RWPE2 (cell line): ENCODE measurements at regions not wholly inside any gene's neighbourhood (a gene's known extent, or its start where the extent isn't known, plus 50 kb on each side); places are given as distances from the start of the nearest gene placed in this dataset.

Experiments used
- ATAC-seq: fragments of 200-7000 bp; cut with Tn5 transposase; 3 replicates; pipeline ENCODE4 v1.9.1; 2021; ENCODE audit warnings: low read depth
- DNase-seq: peaks from one replicate; pipeline ENCODE4 v3.0.0-alpha.2; 2020; ENCODE audit warnings: low spot score
- H3K27ac ChIP-seq: fragments of 450-650 bp; 2 replicates; pipeline ENCODE4 v1.5.1; 2017; ENCODE audit warnings: mild to moderate bottlenecking; ENCODE audit not compliant: poor library complexity, severe bottlenecking
- H3K27me3 ChIP-seq: fragments of 250-450 bp; sonication (Bioruptor Pico); 2 replicates; pipeline ENCODE4 v1.5.1; 2021; ENCODE audit warnings: mild to moderate bottlenecking, moderate library complexity; ENCODE audit not compliant: insufficient read depth, poor library complexity, severe bottlenecking
- H3K36me3 ChIP-seq: fragments of 250-450 bp; sonication (Bioruptor Pico); 2 replicates; pipeline ENCODE4 v1.5.1; 2020; ENCODE audit warnings: low read depth, mild to moderate bottlenecking, moderate library complexity
- H3K4me1 ChIP-seq: fragments of 250-450 bp; sonication (Bioruptor Pico); 2 replicates; pipeline ENCODE4 v1.5.1; 2021; ENCODE audit warnings: mild to moderate bottlenecking, moderate library complexity; ENCODE audit not compliant: insufficient read depth, poor library complexity, severe bottlenecking
- H3K4me3 ChIP-seq: fragments of 250-450 bp; sonication (Bioruptor Pico); 2 replicates; pipeline ENCODE4 v1.5.1; 2021; ENCODE audit warnings: mild to moderate bottlenecking, moderate library complexity; ENCODE audit not compliant: severe bottlenecking
- H3K9me3 ChIP-seq: fragments of 250-450 bp; sonication (Bioruptor Pico); 2 replicates; pipeline ENCODE4 v1.5.1; 2021; ENCODE audit warnings: mild to moderate bottlenecking, moderate library complexity; ENCODE audit not compliant: severe bottlenecking
- CTCF ChIP-seq: fragments of 450-650 bp; IDR thresholded peaks from one replicate; pipeline ENCODE4 v1.5.1; 2017; ENCODE audit warnings: mild to moderate bottlenecking, moderate library complexity; ENCODE audit not compliant: poor library complexity, severe bottlenecking

- no peaks in the 10 kb centered on the region for H3K27me3 ChIP-seq
- no peaks in the 10 kb centered on the region for H3K9me3 ChIP-seq
- no peak overlapping the region for H3K4me3 ChIP-seq
- H3K27ac ChIP-seq, result no peak overlapping the region
- no peaks in the 10 kb centered on the region for H3K4me1 ChIP-seq
- TF ChIP-seq CTCF, result no peak
- ATAC-seq, result no peak
- no peak for DNase-seq
- no peaks in the 10 kb centered on the region for H3K36me3 ChIP-seq
Measured at GRCh38 chr15:62639432-62639831, 403.1 kb upstream of the TPM1 start.

GRCh38 chr15:62639906-62640605, 402.5 kb upstream of the TPM1 start:
- no peak; the same call in 2 of the 3 replicates for ATAC-seq
- H3K36me3 ChIP-seq, result no peaks in the 10 kb centered on the region
- H3K27ac ChIP-seq, result no peak overlapping the region
- H3K4me3 ChIP-seq, result no peak overlapping the region
- no peak for DNase-seq
- H3K4me1 ChIP-seq, result no peaks in the 10 kb centered on the region
- TF ChIP-seq CTCF, result no peak
- no peaks in the 10 kb centered on the region for H3K9me3 ChIP-seq
- no peaks in the 10 kb centered on the region for H3K27me3 ChIP-seq

- H3K27me3 ChIP-seq, result no peaks in the 10 kb centered on the region
- no peak for ATAC-seq
- no peak overlapping the region for H3K4me3 ChIP-seq
- TF ChIP-seq CTCF, result no peak
- no peak for DNase-seq
- no peaks in the 10 kb centered on the region for H3K9me3 ChIP-seq
- no peak overlapping the region for H3K27ac ChIP-seq
- H3K4me1 ChIP-seq, result no peaks in the 10 kb centered on the region
- no peaks in the 10 kb centered on the region for H3K36me3 ChIP-seq
Measured at GRCh38 chr15:62641825-62642224, 400.7 kb upstream of the TPM1 start.

GRCh38 chr15:62643572-62643971, 399.0 kb upstream of the TPM1 start:
- Histone ChIP-seq H3K27ac (no peak overlapping the region), H3K27me3 (no peaks in the 10 kb centered on the region), H3K9me3 (no peaks in the 10 kb centered on the region), H3K36me3 (no peaks in the 10 kb centered on the region), H3K4me3 (no peak overlapping the region), H3K4me1 (peaks cover 8% of the 10 kb centered on the region)
- ATAC-seq (no peak), DNase-seq (no peak)
- TF ChIP-seq CTCF, result no peak

GRCh38 chr15:62644216-62644888, 398.2 kb upstream of the TPM1 start:
- Histone ChIP-seq H3K27me3 (no peaks in the 10 kb centered on the region), H3K9me3 (no peaks in the 10 kb centered on the region), H3K4me1 (peaks cover 8% of the 10 kb centered on the region), H3K27ac (no peak overlapping the region), H3K4me3 (no peak overlapping the region), H3K36me3 (no peaks in the 10 kb centered on the region)
- TF ChIP-seq CTCF, result no peak
- DNase-seq (no peak), ATAC-seq (no peak)
